HEK293 (cell line): ENCODE measurements at regions not wholly inside any gene's neighbourhood (a gene's known extent, or its start where the extent isn't known, plus 50 kb on each side); places are given as distances from the start of the nearest gene placed in this dataset.
A peak's percentile ranks its signal among the peaks of the same experiment; 100 is the strongest.

Experiments
- CTCF ChIA-PET: fragments of 350-600 bp; formaldehyde crosslinking; extraction: SDS; loops from one replicate; lab custom pipeline; 2021; ENCODE audit warnings: antibody characterized with exemption; lab: Yijun Ruan, JAX
- POLR2A ChIA-PET: fragments of 300-600 bp; formaldehyde crosslinking; extraction: SDS; loops from one replicate; lab custom pipeline; 2020; ENCODE audit warnings: antibody characterized with exemption, inconsistent platforms; lab: Yijun Ruan, JAX
- H3K27ac ChIP-seq: fragments of 200-500 bp; sonication (Bioruptor generic); 2 replicates; pipeline ENCODE4 v1.5.1; 2014; ENCODE audit warnings: low read depth, low read length, control low read depth, inconsistent platforms; ENCODE audit errors: extremely low read depth
- H3K36me3 ChIP-seq, 2 experiments: fragments of 200-500 bp in 1 of 2; sonication (Bioruptor generic) in 1 of 2; 1 replicate in 1 of 2; 2 replicates in 1 of 2; pipeline ENCODE4 v1.5.1; 2014 to 2017; ENCODE audit warnings: inconsistent platforms in 2 of 2, low read length in 2 of 2; ENCODE audit not compliant: control insufficient read depth in 2 of 2, insufficient read depth in 1 of 2
- H3K4me1 ChIP-seq: fragments of 200-500 bp; sonication (Bioruptor generic); 2 replicates; pipeline ENCODE4 v1.5.1; 2014; ENCODE audit warnings: mild to moderate bottlenecking, low read length, inconsistent platforms; ENCODE audit not compliant: control insufficient read depth, insufficient read depth
- H3K4me3 ChIP-seq: 2 replicates; pipeline ENCODE4 v1.5.1; 2011; ENCODE audit warnings: low read depth, mild to moderate bottlenecking, control low read depth, low read length, moderate library complexity
- H3K9me3 ChIP-seq: fragments of 200-500 bp; sonication (Bioruptor generic); 2 replicates; pipeline ENCODE4 v1.5.1; 2014; ENCODE audit warnings: low read depth, low read length, inconsistent platforms; ENCODE audit not compliant: control insufficient read depth, insufficient read depth
- ATF2 ChIP-seq: fragments of 450-650 bp; formaldehyde crosslinking; IDR thresholded peaks from 2 replicates; pipeline ENCODE4 v1.5.1; 2016; ENCODE audit warnings: missing biosample characterization, missing genetic modification characterization, low read depth
- BCL11B ChIP-seq: fragments of 450-650 bp; formaldehyde crosslinking; IDR thresholded peaks from 2 replicates; pipeline ENCODE4 v1.5.1; 2016; ENCODE audit warnings: low read depth, missing biosample characterization, missing genetic modification characterization
- KLF8 ChIP-seq: fragments of 450-650 bp; formaldehyde crosslinking; IDR thresholded peaks from 2 replicates; pipeline ENCODE4 v1.5.1; 2016; ENCODE audit warnings: missing biosample characterization, missing genetic modification characterization
- PATZ1 ChIP-seq: fragments of 450-650 bp; formaldehyde crosslinking; IDR thresholded peaks from 2 replicates; pipeline ENCODE4 v1.5.1; 2016; ENCODE audit warnings: missing biosample characterization, missing genetic modification characterization
- ZBTB6 ChIP-seq: fragments of 450-650 bp; formaldehyde crosslinking; IDR thresholded peaks from 2 replicates; pipeline ENCODE4 v1.5.1; 2017; ENCODE audit warnings: missing biosample characterization, missing genetic modification characterization
- ZFP69B ChIP-seq: fragments of 450-650 bp; formaldehyde crosslinking; IDR thresholded peaks from 2 replicates; pipeline ENCODE4 v1.5.1; 2016; ENCODE audit warnings: missing biosample characterization, missing genetic modification characterization
- ZNF132 ChIP-seq: fragments of 450-650 bp; formaldehyde crosslinking; IDR thresholded peaks from 2 replicates; pipeline ENCODE4 v1.5.1; 2017; ENCODE audit warnings: missing biosample characterization, missing genetic modification characterization, borderline replicate concordance
- ZNF169 ChIP-seq: fragments of 450-650 bp; formaldehyde crosslinking; IDR thresholded peaks from 2 replicates; pipeline ENCODE4 v1.5.1; 2016; ENCODE audit warnings: missing biosample characterization, missing genetic modification characterization
- ZNF341 ChIP-seq: fragments of 450-650 bp; formaldehyde crosslinking; IDR thresholded peaks from 2 replicates; pipeline ENCODE4; 2016; ENCODE audit warnings: low read depth, missing biosample characterization, missing genetic modification characterization
- ZNF354C ChIP-seq: fragments of 450-650 bp; formaldehyde crosslinking; IDR thresholded peaks from 2 replicates; pipeline ENCODE4 v1.5.1; 2016; ENCODE audit warnings: missing biosample characterization, missing genetic modification characterization, low read depth, borderline replicate concordance
- ZNF426 ChIP-seq: fragments of 450-650 bp; formaldehyde crosslinking; IDR thresholded peaks from 2 replicates; pipeline ENCODE4 v1.5.1; 2017; ENCODE audit warnings: missing biosample characterization, missing genetic modification characterization, mild to moderate bottlenecking, inconsistent platforms, moderate library complexity
- ZNF530 ChIP-seq: fragments of 450-650 bp; formaldehyde crosslinking; IDR thresholded peaks from 2 replicates; pipeline ENCODE4 v1.5.1; 2016; ENCODE audit warnings: low read depth, missing biosample characterization, missing genetic modification characterization
- ZNF560 ChIP-seq: fragments of 450-650 bp; formaldehyde crosslinking; IDR thresholded peaks from 2 replicates; pipeline ENCODE4 v1.5.1; 2017; ENCODE audit warnings: missing biosample characterization, missing genetic modification characterization, borderline replicate concordance
- ZNF623 ChIP-seq: fragments of 450-650 bp; formaldehyde crosslinking; IDR thresholded peaks from 2 replicates; pipeline ENCODE4 v1.5.1; 2016; ENCODE audit warnings: missing biosample characterization, missing genetic modification characterization
- ZNF645 ChIP-seq: fragments of 450-650 bp; formaldehyde crosslinking; IDR thresholded peaks from 2 replicates; pipeline ENCODE4; 2016; ENCODE audit warnings: missing biosample characterization, missing genetic modification characterization
- ZNF768 ChIP-seq: fragments of 450-650 bp; formaldehyde crosslinking; IDR thresholded peaks from 2 replicates; pipeline ENCODE4 v1.5.1; 2018; ENCODE audit warnings: missing biosample characterization, mild to moderate bottlenecking, missing genetic modification characterization
- ZSCAN23 ChIP-seq: fragments of 450-650 bp; formaldehyde crosslinking; IDR thresholded peaks from 2 replicates; pipeline ENCODE4 v1.5.1; 2016; ENCODE audit warnings: missing biosample characterization, missing genetic modification characterization

- peak; percentile 78 for TF ChIP-seq PATZ1
- TF ChIP-seq ZNF426 (tag by site-specific recombination) = no peak
- peak; percentile 72 for TF ChIP-seq ATF2
- no peak for TF ChIP-seq ZNF341 (tag by site-specific recombination)
- TF ChIP-seq ZSCAN23 (tag by site-specific recombination) = no peak
- 0 out of 2 replicates have a peak, but pooled peaks have one; percentile 30 for TF ChIP-seq ZFP69B (tag by site-specific recombination)
These were observed 103.1 kb upstream of the SPACA1 start (continued) for GRCh38 chr6:87944541-87944954.

- CTCF ChIA-PET = interaction anchor here (0.6 kb wide), 1 partner anchor 392 kb away, joined by 3 read pairs; no protein-coding TSS in a partner anchor
- TF ChIP-seq ZNF560 (tag by site-specific recombination) = no peak
- TF ChIP-seq ZNF623 = peak; percentile 93
- TF ChIP-seq ZBTB6 (tag by site-specific recombination) = no peak
- H3K36me3 ChIP-seq = no peaks in the 10 kb centered on the region
- POLR2A ChIA-PET = no interaction called here
- H3K4me3 ChIP-seq = no peak overlapping the region
- no peak overlapping the region for H3K27ac ChIP-seq
- H3K9me3 ChIP-seq = no peaks in the 10 kb centered on the region
- no peaks in the 10 kb centered on the region for H3K4me1 ChIP-seq
These were observed 104.5 kb upstream of the SPACA1 start for GRCh38 chr6:87943191-87943590.

GRCh38 chr6:87941556-87942358 is 105.9 kb upstream of the SPACA1 start:
- TF ChIP-seq BCL11B (tag by site-specific recombination) (no peak), ZNF768 (peak; percentile 77; the same call in 1 of the 2 replicates), ZNF132 (tag by site-specific recombination) (no peak), ZNF530 (tag by site-specific recombination) (no peak), ZNF354C (tag by site-specific recombination) (no peak), ZNF645 (no peak), ZNF169 (no peak), KLF8 (tag by site-specific recombination) (no peak)
- Histone ChIP-seq H3K9me3 (no peaks in the 10 kb centered on the region), H3K36me3 (no peaks in the 10 kb centered on the region), H3K4me3 (no peak overlapping the region), H3K4me1 (no peaks in the 10 kb centered on the region), H3K27ac (no peak overlapping the region)
- POLR2A ChIA-PET = interaction anchor here (0.6 kb wide), 1 partner anchor 375 kb away, joined by 4 read pairs; no protein-coding TSS in a partner anchor
- CTCF ChIA-PET = interaction anchor here (0.6 to 1.3 kb wide), 2 partner anchors 11 to 400 kb away, joined by 4 to 5 read pairs; no protein-coding TSS in a partner anchor
